GOT3 (cell line): ENCODE measurements at regions not wholly inside any gene's neighbourhood (a gene's known extent, or its start where the extent isn't known, plus 50 kb on each side); places are given as distances from the start of the nearest gene placed in this dataset.

ENCODE experiments used
- DNase-seq: peaks from one replicate; lab custom pipeline; 2025; ENCODE audit warnings: mixed read lengths; lab: John Stamatoyannopoulos, UW

GRCh38 chr5:34587355-34588241 lies 68.5 kb upstream of the RAI14 start:
- no peak for DNase-seq

- DNase-seq, result no peak
Observed at GRCh38 chr5:34589832-34590231, 66.3 kb upstream of the RAI14 start.

GRCh38 chr5:34591723-34592122 lies 64.4 kb upstream of the RAI14 start:
- DNase-seq, result no peak

- no peak for DNase-seq
Observed at GRCh38 chr5:34597034-34598027, 58.8 kb upstream of the RAI14 start.

GRCh38 chr5:34598177-34598794 lies 57.8 kb upstream of the RAI14 start:
- no peak for DNase-seq

GRCh38 chr5:34599471-34600117 lies 56.5 kb upstream of the RAI14 start:
- no peak for DNase-seq

GRCh38 chr5:34600118-34600493 lies 56.0 kb upstream of the RAI14 start:
- DNase-seq, result no peak

- DNase-seq, result no peak
Observed at GRCh38 chr5:34603378-34603777, 52.8 kb upstream of the RAI14 start.

- no peak for DNase-seq
Observed at GRCh38 chr5:34604119-34604675, 51.9 kb upstream of the RAI14 start.

- no peak for DNase-seq
Observed at GRCh38 chr5:34606101-34606500, 50.0 kb upstream of the RAI14 start.
